SK-N-SH (cell line): ENCODE measurements at regions not wholly inside any gene's neighbourhood (a gene's known extent, or its start where the extent isn't known, plus 50 kb on each side); places are given as distances from the start of the nearest gene placed in this dataset.

ENCODE experiments used
- CTCF ChIA-PET: fragments of 300-600, 350-600 bp; formaldehyde crosslinking; extraction: SDS; loops from one replicate; lab custom pipeline; 2021; lab: Yijun Ruan, JAX
- POLR2A ChIA-PET: fragments of 350-600 bp; sonication (Branson Sonifier 250); formaldehyde crosslinking; extraction: SDS; loops from one replicate; lab custom pipeline; 2020; ENCODE audit warnings: antibody characterized with exemption, inconsistent platforms; lab: Yijun Ruan, JAX
- DNase-seq: peaks from one replicate; pipeline ENCODE4 v3.0.0; 2012
- H2AFZ ChIP-seq: fragments of 200-600 bp; sonication (generic); 2 replicates; pipeline ENCODE4 v1.8.1; 2016; ENCODE audit warnings: antibody characterized with exemption, mild to moderate bottlenecking, low read depth
- H3F3A ChIP-seq: fragments of 200-600 bp; sonication (generic); replicated peaks from 2 replicates; pipeline ENCODE3; 2016; ENCODE audit warnings: antibody characterized with exemption, mild to moderate bottlenecking; ENCODE audit not compliant: insufficient read depth
- H3K27ac ChIP-seq, 2 experiments: fragments of 200-500 bp in 1 of 2; fragments of 200-600 bp in 1 of 2; sonication (Bioruptor generic) in 1 of 2; sonication (generic), shearing (Covaris generic) in 1 of 2; 2 replicates each; pipeline versions ENCODE4 v1.5.1 to v1.6.1; 2014 to 2016; ENCODE audit warnings: low read depth in 2 of 2, inconsistent platforms in 1 of 2, low read length in 1 of 2, mild to moderate bottlenecking in 1 of 2, mixed read lengths in 1 of 2
- H3K27me3 ChIP-seq: fragments of 200-600 bp; sonication (generic), shearing (Covaris generic); 2 replicates; pipeline ENCODE4 v1.6.1; 2016; ENCODE audit warnings: mixed run types; ENCODE audit not compliant: insufficient read depth
- H3K36me3 ChIP-seq, 2 experiments: fragments of 200-500 bp in 1 of 2; fragments of 200-600 bp in 1 of 2; sonication (Bioruptor generic) in 1 of 2; sonication (generic) in 1 of 2; replicated peaks in 1 of 2; 2 replicates each; pipeline versions ENCODE3 to v1.5.1; 2014 to 2016; ENCODE audit warnings: low read length in 1 of 2, mild to moderate bottlenecking in 1 of 2; ENCODE audit not compliant: insufficient read depth in 2 of 2, control insufficient read depth in 1 of 2
- H3K4me1 ChIP-seq, 2 experiments: fragments of 200-500 bp in 1 of 2; fragments of 200-600 bp in 1 of 2; sonication (Bioruptor generic) in 1 of 2; sonication (generic), shearing (Covaris generic) in 1 of 2; 2 replicates each; pipeline versions ENCODE4 v1.5.1 to v1.6.1; 2014 to 2016; ENCODE audit warnings: low read depth in 1 of 2, low read length in 1 of 2, mixed run types in 1 of 2; ENCODE audit not compliant: insufficient read depth in 2 of 2, control insufficient read depth in 1 of 2
- H3K4me2 ChIP-seq: fragments of 200-600 bp; sonication (generic), shearing (Covaris generic); 2 replicates; pipeline ENCODE4 v1.6.1; 2017; ENCODE audit warnings: mixed run types
- H3K4me3 ChIP-seq, 2 experiments: fragments of 200-500 bp in 1 of 2; fragments of 200-600 bp in 1 of 2; sonication (Bioruptor generic) in 1 of 2; sonication (generic), shearing (Covaris generic) in 1 of 2; 2 replicates each; pipeline versions ENCODE4 v1.5.1 to v1.8.1; 2014 to 2016; ENCODE audit warnings: low read depth in 2 of 2, inconsistent platforms in 1 of 2, low read length in 1 of 2, mild to moderate bottlenecking in 1 of 2, mixed read lengths in 1 of 2, moderate library complexity in 1 of 2
- H3K79me2 ChIP-seq: fragments of 200-600 bp; sonication (generic); 2 replicates; pipeline ENCODE4 v1.8.1; 2017; ENCODE audit warnings: mild to moderate bottlenecking; ENCODE audit not compliant: insufficient read depth
- H3K9ac ChIP-seq: fragments of 200-600 bp; sonication (generic); 2 replicates; pipeline ENCODE4 v1.6.1; 2017; ENCODE audit warnings: mixed run types
- H3K9me2 ChIP-seq: fragments of 200-600 bp; sonication (generic); 2 replicates; pipeline ENCODE4 v1.6.1; 2017; ENCODE audit warnings: mixed run types
- H3K9me3 ChIP-seq: fragments of 200-600 bp; sonication (generic); 2 replicates; pipeline ENCODE4 v1.6.1; 2017; ENCODE audit warnings: mixed run types, mild to moderate bottlenecking, moderate library complexity
- H4K20me1 ChIP-seq: fragments of 200-600 bp; sonication (generic); 2 replicates; pipeline ENCODE4 v1.6.1; 2017; ENCODE audit warnings: mild to moderate bottlenecking, mixed run types; ENCODE audit not compliant: insufficient read depth
- CHD2 ChIP-seq: fragments of 150-350 bp; IDR thresholded peaks from 2 replicates; pipeline ENCODE4 v1.6.1; 2018; ENCODE audit warnings: low read length; ENCODE audit not compliant: partially characterized antibody
- EP300 ChIP-seq, 2 experiments: IDR thresholded peaks; 2 replicates each; pipeline versions ENCODE4 v1.4.0 to v1.6.1; 2012; ENCODE audit warnings: borderline replicate concordance in 1 of 2, low read depth in 1 of 2, low read length in 1 of 2
- EZH2phosphoT487 ChIP-seq: fragments of 200-600 bp; sonication (generic); IDR thresholded peaks from 2 replicates; pipeline ENCODE4 v1.6.1; 2017; ENCODE audit warnings: low read depth, mixed run types, mild to moderate bottlenecking, antibody characterized with exemption, moderate library complexity, borderline replicate concordance
- GATA2 ChIP-seq: sonication (generic); formaldehyde crosslinking; IDR thresholded peaks from 2 replicates; pipeline ENCODE4 v1.5.0; 2020; ENCODE audit warnings: mild to moderate bottlenecking, missing genetic modification reagents
- JUND ChIP-seq: IDR thresholded peaks from 2 replicates; pipeline ENCODE4 v1.4.0; 2012
- MEF2A ChIP-seq: IDR thresholded peaks from 2 replicates; pipeline ENCODE4 v1.4.0; 2012; ENCODE audit warnings: low read depth, borderline replicate concordance
- NRF1 ChIP-seq: IDR thresholded peaks from 2 replicates; pipeline ENCODE4 v1.6.1; 2012; ENCODE audit warnings: low read depth, mild to moderate bottlenecking, low read length
- RCOR1 ChIP-seq: fragments of 150-350 bp; IDR thresholded peaks from 2 replicates; pipeline ENCODE4 v1.6.1; 2017; ENCODE audit warnings: antibody characterized with exemption, low read length
- RFX5 ChIP-seq: IDR thresholded peaks from 2 replicates; pipeline ENCODE4 v1.6.1; 2012; ENCODE audit warnings: mild to moderate bottlenecking, improper control_type of control experiment, low read length
- SIN3A ChIP-seq: IDR thresholded peaks from 2 replicates; pipeline ENCODE4 v1.6.1; 2012; ENCODE audit warnings: low read depth, mild to moderate bottlenecking, low read length, moderate library complexity, borderline replicate concordance
- SMC3 ChIP-seq: IDR thresholded peaks from 2 replicates; pipeline ENCODE4 v1.6.1; 2012; ENCODE audit warnings: low read depth, low read length, improper control_type of control experiment
- TAF1 ChIP-seq: IDR thresholded peaks from 2 replicates; pipeline ENCODE4 v1.6.1; 2012; ENCODE audit warnings: low read depth, mild to moderate bottlenecking, low read length, moderate library complexity, borderline replicate concordance
- TEAD4 ChIP-seq: IDR thresholded peaks from 2 replicates; pipeline ENCODE4 v1.4.0; 2012; ENCODE audit warnings: mild to moderate bottlenecking, borderline replicate concordance; ENCODE audit not compliant: insufficient read depth
- USF2 ChIP-seq: fragments of 150-350 bp; IDR thresholded peaks from 2 replicates; pipeline ENCODE4 v1.6.1; 2017; ENCODE audit warnings: antibody characterized with exemption, low read length, low read depth, borderline replicate concordance
- YY1 ChIP-seq: IDR thresholded peaks from 2 replicates; pipeline ENCODE4 v1.4.0; 2012; ENCODE audit warnings: low read depth, mild to moderate bottlenecking
- ZBTB33 ChIP-seq: IDR thresholded peaks from 2 replicates; pipeline ENCODE4 v1.4.0; 2012; ENCODE audit warnings: low read depth, borderline replicate concordance
- WGBS: methylation state at CpG from one replicate; pipeline ENCODE4 v1.1.6; 2017; ENCODE audit warnings: low lambda C conversion rate; 5-methylcytosine and 5-hydroxymethylcytosine counted together
- TF ChIP-seq, protein P1 (sequence below): IDR thresholded peaks from 2 replicates; pipeline ENCODE4; 2012

DNA sequence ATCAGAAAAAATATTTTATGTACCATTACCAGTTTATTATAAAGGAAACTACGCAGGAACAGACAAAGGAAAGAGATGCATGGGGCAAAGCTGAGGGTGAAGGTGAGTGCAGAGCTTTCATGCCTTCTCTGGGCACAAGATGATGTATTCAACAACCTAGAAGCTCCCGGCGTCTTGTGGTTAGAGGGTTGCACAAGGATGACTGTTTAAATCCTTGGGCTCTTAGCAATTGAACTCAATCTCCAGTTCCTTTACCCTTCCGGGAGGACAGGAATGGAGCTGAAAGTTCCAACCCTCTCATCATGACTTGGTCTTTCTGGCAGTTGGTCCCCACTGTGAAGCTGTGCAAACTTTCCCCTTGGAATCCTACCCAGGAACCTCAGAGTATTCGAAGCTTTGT, 542.0 kb downstream of the EPHA3 start:
- Histone ChIP-seq H3K27ac (no peak overlapping the region), H3K4me3 (no peak overlapping the region), H3F3A (no peaks in the 10 kb centered on the region), H3K27me3 (no peaks in the 10 kb centered on the region), H2AFZ (no peak overlapping the region), H4K20me1 (no peaks in the 10 kb centered on the region), H3K9ac (no peak overlapping the region), H3K9me3 (no peaks in the 10 kb centered on the region), H3K4me2 (no peak overlapping the region), H3K36me3 (no peaks in the 10 kb centered on the region), H3K4me1 (no peaks in the 10 kb centered on the region), H3K79me2 (no peaks in the 10 kb centered on the region)
- DNase-seq = no peak
- CTCF ChIA-PET = no interaction called here
- 0% methylated on average over 5 of the region's 5 CpGs for WGBS
- POLR2A ChIA-PET = no interaction called here
- no peak for TF ChIP-seq JUND
- TF ChIP-seq, protein P1, sequence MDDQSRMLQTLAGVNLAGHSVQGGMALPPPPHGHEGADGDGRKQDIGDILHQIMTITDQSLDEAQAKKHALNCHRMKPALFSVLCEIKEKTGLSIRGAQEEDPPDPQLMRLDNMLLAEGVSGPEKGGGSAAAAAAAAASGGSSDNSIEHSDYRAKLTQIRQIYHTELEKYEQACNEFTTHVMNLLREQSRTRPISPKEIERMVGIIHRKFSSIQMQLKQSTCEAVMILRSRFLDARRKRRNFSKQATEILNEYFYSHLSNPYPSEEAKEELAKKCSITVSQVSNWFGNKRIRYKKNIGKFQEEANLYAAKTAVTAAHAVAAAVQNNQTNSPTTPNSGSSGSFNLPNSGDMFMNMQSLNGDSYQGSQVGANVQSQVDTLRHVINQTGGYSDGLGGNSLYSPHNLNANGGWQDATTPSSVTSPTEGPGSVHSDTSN = no peak
- TF ChIP-seq USF2 = no peak
- TF ChIP-seq ZBTB33 = no peak
- TF ChIP-seq GATA2 = no peak
- TF ChIP-seq NRF1 = no peak
- TF ChIP-seq SIN3A = no peak
- TF ChIP-seq TAF1 = no peak
- TF ChIP-seq CHD2 = no peak
- TF ChIP-seq TEAD4 = no peak
- TF ChIP-seq MEF2A = no peak
- no peak for TF ChIP-seq EP300 (IDR thresholded peaks at IDR 0.05; ENCODE audit: borderline replicate concordance in 1 of 2, low read depth in 1 of 2, low read length in 1 of 2)
- TF ChIP-seq, all 33 proteins: peak for 0
- no peaks in the 10 kb centered on the region for H3K9me2 ChIP-seq

- no peak overlapping the region for H3K4me3 ChIP-seq
- no peaks in the 10 kb centered on the region for H3F3A ChIP-seq
- no peak overlapping the region for H3K4me2 ChIP-seq
- no peaks in the 10 kb centered on the region for H3K27me3 ChIP-seq
- CTCF ChIA-PET = no interaction called here
- TF ChIP-seq MEF2A (no peak), EZH2phosphoT487 (no peak), SMC3 (no peak), TAF1 (no peak), RFX5 (no peak), YY1 (no peak), RCOR1 (no peak)
- TF ChIP-seq, all 33 proteins: peak for 0
- no peak for DNase-seq
- Histone ChIP-seq H3K79me2 (no peaks in the 10 kb centered on the region), H4K20me1 (no peaks in the 10 kb centered on the region), H3K27ac (no peak overlapping the region), H3K4me1 (no peaks in the 10 kb centered on the region), H3K36me3 (no peaks in the 10 kb centered on the region), H3K9me2 (no peaks in the 10 kb centered on the region), H3K9ac (no peak overlapping the region), H3K9me3 (no peaks in the 10 kb centered on the region), H2AFZ (no peak overlapping the region)
- 11% methylated on average over 1 of the region's 1 CpG for WGBS
- POLR2A ChIA-PET = no interaction called here
These were observed 546.6 kb downstream of the EPHA3 start for GRCh38 chr3:89654031-89654430.
